GM03348 (cell line): ENCODE measurements at regions not wholly inside any gene's neighbourhood (a gene's known extent, or its start where the extent isn't known, plus 50 kb on each side); places are given as distances from the start of the nearest gene placed in this dataset.

Experiments
- DNase-seq: peaks from one replicate; pipeline ENCODE4 v3.0.0; 2012; ENCODE audit warnings: low spot score

GRCh38 chr13:84567848-84568247 lies 685.6 kb upstream of the SLITRK1 start:
- DNase-seq: no peak

- DNase-seq: no peak
Measured at GRCh38 chr13:84566780-84567179, 684.5 kb upstream of the SLITRK1 start.

- no peak for DNase-seq
Measured at GRCh38 chr13:84563611-84564010, 681.3 kb upstream of the SLITRK1 start.

- no peak for DNase-seq
Measured at GRCh38 chr13:84553227-84553626, 671.0 kb upstream of the SLITRK1 start.

GRCh38 chr13:84543962-84544361 lies 661.7 kb upstream of the SLITRK1 start:
- no peak for DNase-seq

- DNase-seq: no peak
Measured at GRCh38 chr13:84542348-84542747, 660.1 kb upstream of the SLITRK1 start.

- DNase-seq: no peak
Measured at GRCh38 chr13:84536906-84537305, 654.6 kb upstream of the SLITRK1 start.

GRCh38 chr13:84528408-84529070 lies 646.3 kb upstream of the SLITRK1 start:
- DNase-seq: no peak

GRCh38 chr13:84525865-84526264 lies 643.6 kb upstream of the SLITRK1 start:
- no peak for DNase-seq

- no peak for DNase-seq
Measured at GRCh38 chr13:84524586-84524985, 642.3 kb upstream of the SLITRK1 start.

- DNase-seq: no peak
Measured at GRCh38 chr13:84500016-84500415, 617.7 kb upstream of the SLITRK1 start.

GRCh38 chr13:84497613-84498012 lies 615.3 kb upstream of the SLITRK1 start:
- no peak for DNase-seq

GRCh38 chr13:84491952-84492351 lies 609.7 kb upstream of the SLITRK1 start:
- DNase-seq: no peak

- no peak for DNase-seq
Measured at GRCh38 chr13:84487752-84488151, 605.5 kb upstream of the SLITRK1 start.

- DNase-seq: peak; percentile 43
Measured at GRCh38 chr13:84481958-84482357, 599.7 kb upstream of the SLITRK1 start.

GRCh38 chr13:84479656-84480055 lies 597.4 kb upstream of the SLITRK1 start:
- no peak for DNase-seq

- no peak for DNase-seq
Measured at GRCh38 chr13:84470528-84470927, 588.3 kb upstream of the SLITRK1 start.

- no peak for DNase-seq
Measured at GRCh38 chr13:84466461-84466860, 584.2 kb upstream of the SLITRK1 start.

GRCh38 chr13:84460989-84461388 lies 578.7 kb upstream of the SLITRK1 start:
- no peak for DNase-seq

GRCh38 chr13:84455143-84455905 lies 573.0 kb upstream of the SLITRK1 start:
- no peak for DNase-seq

- DNase-seq: no peak
Measured at GRCh38 chr13:84447640-84447978, 565.3 kb upstream of the SLITRK1 start.

GRCh38 chr13:84446972-84447639 lies 564.8 kb upstream of the SLITRK1 start:
- DNase-seq: peak; percentile 4

GRCh38 chr13:84445776-84446175 lies 563.5 kb upstream of the SLITRK1 start:
- peak; percentile 61 for DNase-seq
